Spleen (tissue), 11 donors: ENCODE measurements at regions not wholly inside any gene's neighbourhood (a gene's known extent, or its start where the extent isn't known, plus 50 kb on each side); places are given as distances from the start of the nearest gene placed in this dataset.

Source experiments
- DNase-seq: peaks from one replicate; pipeline ENCODE4 v3.0.0-alpha.2; 2020
- H3K27ac ChIP-seq, 8 donors: fragments of 200-600 bp; sonication (generic) in 7 of 8; 1 replicate in 4 of 8; 2 replicates in 4 of 8; pipeline versions ENCODE4 v1.5.0 to v1.8.0; 2016 to 2021; ENCODE audit warnings: inconsistent platforms in 4 of 8, mild to moderate bottlenecking in 4 of 8, moderate library complexity in 1 of 8
- H3K27me3 ChIP-seq, 7 donors: fragments of 200-600 bp; sonication (generic) in 6 of 7; replicated peaks in 1 of 7; 1 replicate in 4 of 7; 2 replicates in 3 of 7; pipeline versions ENCODE4 v1.5.0 to v1.8.0; 2016 to 2021; ENCODE audit warnings: inconsistent platforms in 3 of 7, mild to moderate bottlenecking in 1 of 7
- H3K36me3 ChIP-seq, 6 donors: fragments of 200-600 bp; sonication (generic) in 5 of 6; 1 replicate in 4 of 6; 2 replicates in 2 of 6; pipeline versions ENCODE4 v1.5.0 to v1.8.0; 2016 to 2021; ENCODE audit warnings: inconsistent platforms in 2 of 6
- H3K4me1 ChIP-seq, 6 donors: fragments of 200-600 bp; sonication (generic) in 5 of 6; 1 replicate in 3 of 6; 2 replicates in 3 of 6; pipeline versions ENCODE4 v1.5.0 to v1.8.0; 2016 to 2021; ENCODE audit warnings: inconsistent platforms in 3 of 6
- H3K4me3 ChIP-seq, 8 donors: fragments of 200-600 bp; sonication (generic) in 7 of 8; 1 replicate in 4 of 8; 2 replicates in 4 of 8; pipeline versions ENCODE4 v1.5.0 to v1.8.0; 2016 to 2021; ENCODE audit warnings: inconsistent platforms in 4 of 8, mild to moderate bottlenecking in 4 of 8, moderate library complexity in 2 of 8
- H3K9me3 ChIP-seq, 8 donors: fragments of 200-600 bp; sonication (generic) in 7 of 8; 1 replicate in 4 of 8; 2 replicates in 4 of 8; pipeline versions ENCODE4 v1.5.0 to v1.8.0; 2016 to 2021; ENCODE audit warnings: inconsistent platforms in 4 of 8
- CTCF ChIP-seq, 11 experiments: fragments of 200-600 bp in 7 of 11; fragments of 450-650 bp in 4 of 11; sonication (generic) in 4 of 11; IDR thresholded peaks in 8 of 11; conservative IDR thresholded peaks in 3 of 11; 1 replicate in 7 of 11; 2 replicates in 4 of 11; pipeline versions ENCODE4 v1.4.0 to v1.8.0; 2016 to 2021; ENCODE audit warnings: antibody characterized with exemption in 11 of 11, inconsistent platforms in 4 of 11, mild to moderate bottlenecking in 1 of 11
- POLR2A ChIP-seq, 3 donors: fragments of 450-650 bp; IDR thresholded peaks; one replicate each; pipeline ENCODE4 v1.5.1; 2017; ENCODE audit warnings: antibody characterized with exemption in 3 of 3, mild to moderate bottlenecking in 1 of 3
- POLR2AphosphoS5 ChIP-seq, 3 donors: sonication (generic); formaldehyde crosslinking; IDR thresholded peaks; one replicate each; pipeline ENCODE4 v1.5.1; 2017; ENCODE audit warnings: antibody characterized with exemption in 3 of 3
- WGBS, 5 donors: extraction: QIAGEN DNeasy Blood & Tissue Kit in 3 of 5; methylation state at CpG; one replicate each; pipeline versions ENCODE4 v1.1.5 to v1.1.7; 2013 to 2018; 5-methylcytosine and 5-hydroxymethylcytosine counted together
- intact Hi-C: fragments of 100-400 bp; cut with DNase I; formaldehyde crosslinking; loops from one replicate; pipeline ENCODE4 v1.15.0; 2023; ENCODE audit warnings: low total_unique reads
- donor health status: healthy with polysubstance abuse.
- donor health status: DM: no; HTN: no; CAD: no; lungs with moderate emphysema.
- donor health status: DM: no; HTN: no; CAD: no.
- donor health status: Bipolar disorder and iron deficiency.
- donor health status: healthy.
- donor health status: DM: no; HTN: no; CAD: no.
- donor health status: DM: yes; HTN: yes; CAD: no.

- peaks cover 0 to 42% (median 3%) of the 10 kb centered on the region in 7 donors for H3K27me3 ChIP-seq
- H3K9me3 ChIP-seq: no peaks in the 10 kb centered on the region
- no peak overlapping the region for H3K27ac ChIP-seq
- 87 to 92% (median 90%) methylated on average over 20 to 21 of the region's 21 CpGs for WGBS, 5 donors
- intact Hi-C loops: no loop called here
- DNase-seq: no peak
- H3K36me3 ChIP-seq: no peaks in the 10 kb centered on the region
- no peak overlapping the region for H3K4me3 ChIP-seq
- TF ChIP-seq POLR2AphosphoS5 (IDR thresholded peaks at IDR 0.05) (no peak), POLR2A (IDR thresholded peaks at IDR 0.05) (no peak), CTCF (IDR thresholded peaks at IDR 0.05 in 8 of 11, conservative IDR thresholded peaks at IDR 0.05 in 3 of 11) (no peak)
- H3K4me1 ChIP-seq: peaks cover 0 to 17% (median 8%) of the 10 kb centered on the region in 6 donors
Measured at GRCh38 chr2:9102861-9103662, 99.6 kb upstream of the MBOAT2 start.

GRCh38 chr2:9101763-9102425 is 98.4 kb upstream of the MBOAT2 start:
- DNase-seq: no peak
- WGBS, 5 donors: 77 to 93% (median 92%) methylated on average over 11 of the region's 11 CpGs
- Histone ChIP-seq H3K27me3 (peaks cover 0 to 35% (median 0%) of the 10 kb centered on the region in 7 donors), H3K36me3 (no peaks in the 10 kb centered on the region), H3K27ac (no peak overlapping the region), H3K4me3 (no peak overlapping the region), H3K4me1 (peaks cover 0 to 11% (median 4%) of the 10 kb centered on the region in 6 donors), H3K9me3 (no peaks in the 10 kb centered on the region)
- intact Hi-C loops: no loop called here
- no peak for TF ChIP-seq POLR2AphosphoS5 (IDR thresholded peaks at IDR 0.05)

GRCh38 chr2:9100080-9100876 is 96.8 kb upstream of the MBOAT2 start:
- DNase-seq: no peak
- Histone ChIP-seq H3K27me3 (peaks cover 0 to 43% (median 7%) of the 10 kb centered on the region in 7 donors), H3K9me3 (no peaks in the 10 kb centered on the region), H3K27ac (no peak overlapping the region), H3K4me1 (peaks cover 0 to 11% (median 3%) of the 10 kb centered on the region in 6 donors), H3K4me3 (no peak overlapping the region), H3K36me3 (no peaks in the 10 kb centered on the region)
- TF ChIP-seq POLR2AphosphoS5 (IDR thresholded peaks at IDR 0.05) (no peak), POLR2A (IDR thresholded peaks at IDR 0.05) (no peak), CTCF (IDR thresholded peaks at IDR 0.05 in 8 of 11, conservative IDR thresholded peaks at IDR 0.05 in 3 of 11) (no peak)
- WGBS, 5 donors: 79 to 88% (median 87%) methylated on average over 10 of the region's 10 CpGs
- intact Hi-C loops: no loop called here

GRCh38 chr2:9099341-9099751 is 95.9 kb upstream of the MBOAT2 start:
- Histone ChIP-seq H3K4me3 (no peak overlapping the region), H3K27ac (no peak overlapping the region), H3K4me1 (peaks cover 0 to 13% (median 3%) of the 10 kb centered on the region in 6 donors), H3K27me3 (peaks cover 0 to 47% (median 10%) of the 10 kb centered on the region in 7 donors), H3K9me3 (no peaks in the 10 kb centered on the region), H3K36me3 (no peaks in the 10 kb centered on the region)
- intact Hi-C loops: no loop called here
- 53 to 71% (median 63%) methylated on average over 9 of the region's 9 CpGs for WGBS, 5 donors
- TF ChIP-seq POLR2AphosphoS5 (IDR thresholded peaks at IDR 0.05) (no peak), POLR2A (IDR thresholded peaks at IDR 0.05) (no peak), CTCF (IDR thresholded peaks at IDR 0.05 in 8 of 11, conservative IDR thresholded peaks at IDR 0.05 in 3 of 11) (no peak)
- no peak for DNase-seq
